ENCODE measurements at regions not wholly inside any gene's neighbourhood (a gene's known extent, or its start where the extent isn't known, plus 50 kb on each side); places are given as distances from the start of the nearest gene placed in this dataset.

DNA sequence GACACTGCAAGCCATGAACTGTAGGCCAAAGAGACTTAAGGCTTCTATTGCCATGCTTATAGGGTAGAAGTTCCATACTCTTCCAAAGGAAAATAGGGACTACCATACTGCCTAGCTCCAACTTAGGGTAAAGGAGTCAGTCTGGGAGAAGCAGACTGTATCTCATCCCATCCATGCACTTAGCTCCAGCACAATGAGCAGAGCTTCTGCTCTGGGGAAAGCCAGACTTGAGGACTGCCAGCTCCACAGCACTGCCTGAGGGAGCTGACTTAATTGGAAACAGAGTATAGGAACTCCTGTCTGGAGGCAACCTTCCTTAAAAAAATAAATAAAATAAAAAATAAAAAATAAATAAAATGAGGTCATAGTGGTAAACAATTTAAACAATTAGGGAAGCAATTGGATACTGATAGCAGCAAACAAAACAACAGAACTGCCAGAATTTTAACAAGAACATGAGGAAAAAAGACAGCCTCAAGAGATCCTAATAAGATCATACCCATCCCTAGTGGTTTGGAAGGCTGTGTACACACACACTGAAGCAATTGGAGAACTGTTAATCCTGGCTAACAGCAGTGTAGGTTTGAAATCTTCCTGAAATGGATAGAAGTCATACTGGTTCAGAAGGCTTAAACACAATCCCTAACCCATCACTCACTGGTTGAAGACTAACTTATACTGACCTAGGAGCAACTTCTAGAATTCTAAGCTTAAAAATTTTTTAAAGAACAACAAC lies 550.1 kb downstream of the TBC1D4 start:
- no peak for TF ChIP-seq POLR2AphosphoS5 (IDR thresholded peaks at IDR 0.05; ENCODE audit: low read depth, low read length)
- TF ChIP-seq POLR2A (IDR thresholded peaks at IDR 0.05; ENCODE audit: low read depth, low read length): no peak

Measured in GM12892 (cell line).